HEK293 (cell line): ENCODE measurements at regions not wholly inside any gene's neighbourhood (a gene's known extent, or its start where the extent isn't known, plus 50 kb on each side); places are given as distances from the start of the nearest gene placed in this dataset.

Experiments used
- CTCF ChIP-seq: fragments of 450-650 bp; formaldehyde crosslinking; IDR thresholded peaks from 2 replicates; pipeline ENCODE4 v1.5.1; 2016; ENCODE audit warnings: missing biosample characterization, missing genetic modification characterization
- TSHZ1 ChIP-seq: fragments of 450-650 bp; formaldehyde crosslinking; IDR thresholded peaks from 2 replicates; pipeline ENCODE4 v1.5.1; 2016; ENCODE audit warnings: missing biosample characterization, missing genetic modification characterization, borderline replicate concordance
- ZNF639 ChIP-seq: fragments of 450-650 bp; formaldehyde crosslinking; IDR thresholded peaks from 2 replicates; pipeline ENCODE4 v1.5.1; 2016; ENCODE audit warnings: missing biosample characterization, missing genetic modification characterization
- ZSCAN5A ChIP-seq: fragments of 450-650 bp; formaldehyde crosslinking; IDR thresholded peaks from 2 replicates; pipeline ENCODE4 v1.5.1; 2016; ENCODE audit warnings: missing biosample characterization, missing genetic modification characterization

- TF ChIP-seq ZSCAN5A (tag by site-specific recombination) (no peak), CTCF (tag by site-specific recombination) (no peak; the same call in 1 of the 2 replicates), ZNF639 (no peak), TSHZ1 (tag by site-specific recombination) (no peak)
Measured at GRCh38 chr20:25987073-25987927, 290.6 kb upstream of the ZNF337 start.
